HS-5 (cell line): ENCODE measurements at regions not wholly inside any gene's neighbourhood (a gene's known extent, or its start where the extent isn't known, plus 50 kb on each side); places are given as distances from the start of the nearest gene placed in this dataset.

ENCODE experiments used
- DNase-seq: peaks from one replicate; pipeline ENCODE4 v3.0.0-alpha.2; 2012; ENCODE audit warnings: low read depth

DNA sequence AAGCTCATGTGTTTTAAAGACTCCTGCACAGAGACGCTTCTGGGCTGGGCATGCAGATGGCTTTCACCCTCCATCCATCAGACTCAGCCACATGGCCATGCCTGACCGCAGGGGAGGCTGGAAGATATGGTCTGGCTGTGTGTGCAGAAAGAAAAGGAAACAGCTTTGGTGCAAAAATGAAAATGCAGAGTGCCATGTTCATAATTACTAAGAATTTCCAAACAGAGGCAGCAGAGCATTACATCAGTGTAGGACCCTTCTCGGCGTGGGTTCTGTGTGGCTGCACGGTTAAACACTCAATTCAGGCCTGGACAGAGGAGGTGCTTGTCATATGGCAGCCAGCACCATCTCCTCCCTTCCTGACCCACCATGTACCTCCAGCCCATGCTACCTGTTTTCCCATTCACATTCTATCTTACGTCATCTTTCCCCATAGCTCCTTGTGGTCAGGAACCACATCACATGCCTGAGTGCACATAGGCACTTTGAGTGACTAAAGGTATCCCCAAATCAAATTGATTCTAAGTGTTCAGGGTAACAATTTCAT, 200.3 kb upstream of the ID2 start:
- DNase-seq = no peak

DNA sequence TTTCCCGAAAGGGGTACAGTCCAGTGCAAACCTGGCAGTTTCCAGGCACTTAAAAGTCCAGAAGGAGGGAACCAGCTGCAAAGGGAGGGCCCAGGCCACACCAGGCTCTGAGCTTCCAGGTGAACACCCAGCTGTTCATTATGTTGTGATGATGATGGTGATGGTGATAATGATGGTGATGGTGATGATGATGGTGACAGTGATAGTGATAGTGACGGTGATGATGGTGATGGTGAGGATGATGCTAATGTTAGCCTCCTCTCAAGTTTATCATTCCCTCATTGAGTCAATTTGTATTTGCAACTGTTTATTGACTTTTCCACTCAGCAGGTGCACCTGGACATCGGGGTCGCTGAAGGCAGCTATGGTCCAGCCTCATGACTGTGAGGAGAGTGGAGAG, 199.4 kb upstream of the ID2 start:
- no peak for DNase-seq

DNA sequence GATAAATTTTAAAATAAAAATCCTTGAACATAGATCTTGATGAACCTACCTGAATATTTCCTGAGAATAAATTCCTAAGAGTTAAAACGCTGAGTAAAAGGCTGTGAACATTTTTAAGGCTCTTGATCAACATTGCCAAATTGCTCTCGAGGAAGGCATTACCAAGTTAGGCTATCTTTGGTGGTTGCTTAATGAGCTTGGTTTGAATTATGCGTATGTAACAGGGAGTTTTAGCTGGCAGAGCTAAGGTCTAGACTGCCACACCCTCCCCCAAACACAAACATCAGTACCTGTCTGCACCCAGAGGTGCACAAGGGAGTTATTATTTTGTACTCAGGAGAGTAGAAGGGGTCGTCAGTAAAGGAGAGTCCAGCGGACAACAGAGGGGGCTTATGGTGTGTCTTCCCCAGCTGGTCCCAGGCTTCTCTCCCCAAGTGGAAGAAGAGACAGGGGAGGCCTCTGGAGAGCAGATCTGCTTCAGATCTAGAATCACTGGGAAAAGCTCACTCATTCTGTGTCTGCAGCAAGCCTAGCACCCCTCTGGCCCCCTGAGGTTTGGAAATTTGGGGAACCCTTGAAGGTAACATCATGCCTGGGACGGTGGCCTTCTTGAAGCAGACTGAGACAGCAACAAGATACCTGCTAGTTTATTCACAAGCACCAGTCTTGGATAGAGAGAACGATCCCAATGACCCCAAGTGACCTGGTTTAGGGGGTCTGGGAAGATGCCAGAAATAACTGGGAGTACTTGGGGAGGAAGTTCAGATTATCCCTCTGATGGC, 197.2 kb upstream of the ID2 start:
- DNase-seq = no peak

DNA sequence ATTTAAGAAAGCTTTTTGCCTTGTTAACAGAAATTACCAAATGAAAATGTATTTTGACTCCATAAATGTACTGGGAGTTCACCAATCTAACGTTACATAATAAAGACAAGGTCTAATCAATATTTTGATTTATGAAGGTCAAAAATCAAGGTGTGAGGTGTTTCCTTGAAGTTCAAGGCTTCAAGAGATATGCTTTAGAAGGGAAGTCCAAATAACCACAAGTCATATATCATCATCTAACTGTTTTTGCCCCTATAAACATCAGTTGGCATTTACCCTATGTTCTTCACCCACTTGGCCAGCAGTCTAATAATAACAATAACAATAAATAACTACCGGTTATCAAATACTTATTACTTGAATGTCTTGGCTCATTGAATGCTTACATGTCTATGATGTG, 196.1 kb upstream of the ID2 start:
- no peak for DNase-seq

DNA sequence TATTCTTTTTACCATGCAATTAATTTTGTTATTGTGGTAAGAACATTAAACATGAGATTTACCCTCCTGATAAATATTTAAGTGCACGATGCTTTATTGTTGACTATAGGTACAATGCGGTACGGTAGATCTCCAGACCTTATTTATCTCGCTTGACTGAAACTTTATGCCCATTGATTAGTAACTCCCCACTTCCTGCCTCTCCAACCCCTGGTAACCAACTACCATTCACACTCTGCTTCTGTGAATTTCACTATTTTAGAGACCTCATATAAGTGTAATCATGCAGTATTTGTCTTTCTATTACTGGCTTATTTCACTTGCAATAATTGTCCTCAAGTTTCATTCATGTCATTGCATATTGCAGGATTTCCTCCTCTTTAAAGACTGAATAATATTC, 195.7 kb upstream of the ID2 start:
- no peak for DNase-seq

DNA sequence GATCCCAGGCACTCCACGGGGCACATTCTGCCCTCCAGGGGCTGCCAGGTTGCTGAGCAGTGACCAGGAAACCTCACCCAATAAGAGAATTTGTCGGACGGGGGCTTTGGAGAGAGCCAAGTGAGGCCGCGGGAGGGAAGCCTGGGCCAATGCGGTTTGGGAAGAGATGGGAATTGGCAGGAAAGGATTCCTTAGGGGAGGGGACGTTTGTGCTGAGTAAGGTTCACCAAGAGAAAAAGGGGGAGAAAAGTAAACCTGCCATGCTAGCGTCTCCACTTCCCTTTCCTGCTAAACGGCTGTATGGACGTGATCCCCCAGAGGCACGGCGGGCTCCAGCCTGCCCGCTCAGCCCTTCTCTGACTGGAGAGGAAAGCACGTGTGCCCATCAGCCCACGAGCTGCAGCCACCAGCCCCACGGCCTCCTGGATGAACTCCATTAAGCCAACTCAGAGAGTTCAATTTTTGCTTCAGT, 194.4 kb upstream of the ID2 start:
- no peak for DNase-seq

DNA sequence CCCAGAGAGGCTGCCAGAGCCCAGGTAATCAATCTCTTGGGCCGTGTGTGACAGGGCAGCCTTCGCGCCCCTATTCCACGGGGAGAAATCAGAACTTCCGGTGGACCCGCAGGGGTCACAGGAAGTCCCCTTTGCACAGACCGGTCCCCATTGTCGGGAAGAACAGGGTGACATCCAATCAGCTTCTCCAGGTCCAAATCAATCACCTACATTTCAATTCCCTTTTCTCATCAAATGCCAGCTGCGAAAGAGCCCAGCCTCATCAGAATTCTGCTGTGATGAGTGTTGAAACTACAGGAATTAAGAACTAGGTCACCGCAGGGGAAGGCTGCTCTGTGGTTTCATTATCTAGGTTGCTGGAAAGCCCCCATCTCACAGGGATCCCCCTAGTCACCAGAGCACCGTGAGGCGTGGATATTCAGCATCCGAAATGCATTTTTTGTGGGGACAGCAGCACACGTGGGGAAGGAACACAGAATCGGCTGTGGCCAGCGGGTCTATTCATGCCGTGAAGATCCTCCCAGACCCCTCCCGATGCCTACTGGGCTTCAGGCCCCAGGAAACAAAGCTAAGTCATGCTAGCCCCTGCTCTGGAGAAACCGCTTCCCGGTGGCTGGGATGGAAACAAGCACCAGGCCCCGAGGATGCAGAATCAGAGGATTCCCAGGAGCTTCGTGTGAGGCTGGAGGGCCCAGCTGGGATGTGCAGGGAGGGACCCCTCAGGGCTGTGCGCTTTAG, 193.7 kb upstream of the ID2 start:
- DNase-seq = no peak

DNA sequence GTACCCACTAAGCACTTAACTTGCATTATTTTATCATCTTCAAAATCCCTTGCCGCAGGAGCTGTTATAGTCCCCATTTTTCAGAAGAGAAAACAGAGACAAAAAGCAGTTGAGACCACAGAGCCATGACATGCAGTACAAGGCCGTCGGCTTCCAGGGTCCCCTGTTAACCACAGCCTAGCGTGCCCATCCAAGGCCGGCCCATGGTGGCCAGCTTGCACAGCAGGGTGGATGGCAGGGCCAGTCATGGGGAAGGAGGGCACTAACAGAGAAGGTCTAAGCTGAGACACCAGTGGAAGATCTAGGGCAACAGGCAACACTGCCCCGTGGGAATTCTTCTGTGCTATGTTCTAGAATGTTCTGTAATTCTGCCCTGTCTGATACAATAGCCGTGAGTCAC, 192.6 kb upstream of the ID2 start:
- DNase-seq = no peak

DNA sequence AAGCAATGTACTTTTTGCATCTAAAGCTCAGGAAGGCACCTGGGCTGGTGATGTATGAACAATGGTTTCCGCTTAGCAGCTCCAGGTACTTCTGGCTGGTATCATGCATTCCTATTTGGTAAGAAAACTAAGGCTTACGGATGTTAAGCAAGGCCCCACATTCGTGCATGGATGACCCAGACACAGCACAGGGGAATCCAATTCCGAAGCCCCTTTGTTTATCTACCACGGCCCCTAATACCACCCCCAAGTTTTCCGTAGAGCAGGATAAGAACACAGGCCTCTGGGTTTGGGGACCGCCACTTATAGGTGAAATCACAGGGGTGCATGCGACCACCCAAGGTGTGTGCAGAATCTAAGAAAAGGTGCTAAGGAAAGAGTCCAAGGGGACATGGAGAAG, 192.1 kb upstream of the ID2 start:
- no peak for DNase-seq

DNA sequence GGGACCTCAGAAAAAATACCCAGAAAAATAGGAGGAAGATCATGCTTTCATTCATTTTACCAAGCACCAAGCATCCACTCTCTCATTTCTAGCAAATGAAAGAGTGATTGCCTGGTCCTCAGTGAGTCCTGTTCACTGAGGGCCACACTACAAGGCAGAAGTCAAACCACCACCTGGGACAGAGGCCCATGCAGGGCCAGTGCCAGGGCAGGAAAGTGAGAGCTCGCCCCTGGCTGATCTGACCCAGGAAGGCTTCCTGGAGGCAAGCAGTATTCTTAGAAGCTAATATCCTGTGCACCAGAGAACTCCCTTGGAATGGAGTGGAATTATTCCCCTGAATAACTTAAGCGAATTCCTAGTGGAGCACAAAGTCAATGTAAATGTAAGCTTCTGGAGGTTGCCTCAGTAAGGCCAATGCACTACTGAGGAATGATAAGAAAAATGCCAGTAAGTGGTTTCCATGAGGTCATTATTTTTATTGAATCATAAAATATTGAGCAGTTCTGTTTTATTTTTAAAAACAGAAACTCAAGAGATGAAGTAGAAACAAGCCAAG, 191.6 kb upstream of the ID2 start:
- no peak for DNase-seq

DNA sequence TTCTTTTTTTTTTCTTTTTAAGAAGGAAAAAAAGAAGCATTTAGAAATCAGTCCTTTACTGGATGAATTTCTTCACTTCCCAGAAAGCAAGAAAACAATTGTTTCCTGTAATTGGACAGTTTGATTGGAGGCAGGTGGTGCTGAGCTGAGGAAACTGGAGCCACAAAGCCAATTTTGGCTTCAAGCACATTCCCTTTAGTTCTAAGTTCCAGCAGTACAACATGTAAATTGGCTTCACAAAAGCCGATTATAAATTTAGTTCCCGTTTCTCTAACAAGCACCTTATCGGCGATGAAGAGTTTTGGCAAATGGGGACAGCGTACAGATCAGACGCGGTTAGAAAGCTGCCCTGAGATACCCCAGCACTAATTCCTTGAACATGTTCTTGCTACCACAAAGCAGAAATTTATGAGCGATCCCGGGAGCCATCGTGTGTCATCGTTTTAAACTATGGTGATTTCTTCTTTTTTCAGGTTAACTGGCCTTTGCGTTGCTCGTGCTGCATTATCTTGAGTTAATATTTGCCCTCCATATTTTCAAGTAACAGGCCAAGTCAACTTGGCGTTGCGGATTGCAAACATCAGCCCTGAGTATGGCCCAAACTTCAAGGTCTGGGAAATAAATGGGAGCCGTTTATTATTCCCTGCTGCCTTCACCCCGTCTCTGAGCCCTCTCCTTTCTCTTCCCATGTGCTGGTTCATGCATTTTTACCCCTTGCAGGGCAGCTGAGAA, 190.4 kb upstream of the ID2 start:
- no peak for DNase-seq

DNA sequence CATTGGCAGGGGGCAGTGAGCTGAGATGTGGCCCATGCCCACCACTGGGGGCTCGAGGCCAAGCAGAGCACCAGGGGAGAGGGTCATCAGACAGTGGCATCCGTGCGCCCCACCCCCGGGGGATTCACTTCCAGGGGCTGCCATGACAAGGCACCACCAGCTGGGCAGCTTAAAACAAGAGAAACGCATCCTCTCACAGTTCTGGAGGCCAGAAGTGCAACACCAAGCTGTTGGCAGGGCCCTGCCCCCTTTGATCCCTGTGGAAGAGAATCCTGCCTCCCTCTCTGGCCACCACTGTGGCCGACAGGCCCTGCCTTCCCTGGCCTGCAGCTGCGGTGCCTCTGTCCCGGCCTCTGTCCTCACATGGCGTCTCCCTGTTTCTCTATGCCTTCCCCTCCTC, 187.7 kb upstream of the ID2 start:
- no peak for DNase-seq

DNA sequence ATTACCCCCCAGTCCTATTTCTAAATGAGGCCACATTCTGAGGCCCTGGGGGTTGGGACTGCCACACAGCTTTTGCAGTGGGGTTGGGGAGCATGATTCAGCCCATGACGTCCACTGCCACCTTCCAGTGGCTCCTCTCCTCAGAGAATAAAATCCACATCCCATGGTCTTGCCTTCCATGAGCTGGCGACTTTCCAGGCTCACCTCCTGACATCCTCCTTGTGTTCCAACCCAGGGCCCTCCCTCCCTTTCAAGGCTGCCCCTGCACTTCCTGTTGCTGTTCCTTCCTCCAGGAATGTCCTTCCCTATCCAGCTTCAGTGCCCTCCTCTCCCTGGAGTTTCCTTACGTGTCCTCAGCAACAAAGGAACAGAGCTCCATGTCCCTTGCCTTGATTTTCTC, 187.3 kb upstream of the ID2 start:
- DNase-seq = no peak

DNA sequence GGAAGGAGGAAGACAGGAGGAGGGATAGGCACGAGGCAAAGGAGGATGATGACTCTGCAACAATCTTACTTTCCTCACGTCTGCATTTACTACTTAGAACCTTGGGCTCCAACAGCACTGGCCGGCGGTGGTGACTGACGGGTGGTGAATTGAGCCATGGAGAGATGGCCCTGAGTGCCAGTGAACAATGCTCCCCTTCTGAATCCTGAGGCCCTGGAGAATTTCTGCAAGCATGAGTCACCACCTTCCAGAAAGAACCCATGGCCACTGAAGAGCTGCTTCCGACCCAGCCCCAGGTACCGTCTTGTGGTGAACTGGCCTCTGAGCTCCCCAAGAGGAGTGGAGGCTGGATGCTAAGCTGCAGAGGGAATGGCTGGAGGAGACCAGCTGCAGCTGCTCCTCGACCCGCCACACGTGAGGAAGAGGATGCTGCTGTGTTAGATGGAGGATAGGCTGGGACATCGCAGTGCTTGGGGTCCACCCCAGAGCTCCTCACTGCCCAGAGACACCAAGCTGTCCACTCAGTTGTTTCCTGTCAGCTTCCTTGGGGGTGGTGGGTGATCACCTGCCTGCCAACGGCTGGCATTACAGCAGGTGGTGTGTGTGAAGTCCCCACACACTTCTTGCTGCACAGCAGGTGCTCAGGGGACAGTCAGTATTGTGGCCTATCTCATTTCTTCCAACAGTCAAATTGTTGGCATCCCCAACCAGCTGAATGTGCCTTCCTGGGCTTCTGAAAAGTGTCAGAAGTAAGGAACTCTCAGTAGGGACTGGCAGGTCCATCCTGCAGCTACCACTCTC, 186.5 kb upstream of the ID2 start:
- no peak for DNase-seq

DNA sequence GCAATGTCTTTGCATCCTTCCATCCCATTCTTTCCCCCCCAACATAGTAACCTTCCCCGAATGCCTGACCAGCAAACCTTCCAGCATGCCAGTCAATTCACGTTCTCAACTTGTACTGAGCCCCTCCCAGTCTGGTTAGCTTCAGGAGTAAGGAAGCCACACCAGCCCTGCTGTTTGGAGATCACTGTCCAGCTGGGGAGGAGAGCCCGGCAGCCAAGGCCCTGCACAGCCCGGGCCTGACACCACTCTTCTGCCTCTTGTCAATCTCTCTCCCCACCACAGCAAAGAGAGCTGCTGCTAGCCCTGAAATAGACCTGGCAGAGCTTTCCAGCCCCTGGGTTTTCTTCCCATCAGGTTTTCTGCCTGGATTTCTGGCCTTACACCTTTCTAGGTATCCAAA, 185.8 kb upstream of the ID2 start:
- no peak for DNase-seq

DNA sequence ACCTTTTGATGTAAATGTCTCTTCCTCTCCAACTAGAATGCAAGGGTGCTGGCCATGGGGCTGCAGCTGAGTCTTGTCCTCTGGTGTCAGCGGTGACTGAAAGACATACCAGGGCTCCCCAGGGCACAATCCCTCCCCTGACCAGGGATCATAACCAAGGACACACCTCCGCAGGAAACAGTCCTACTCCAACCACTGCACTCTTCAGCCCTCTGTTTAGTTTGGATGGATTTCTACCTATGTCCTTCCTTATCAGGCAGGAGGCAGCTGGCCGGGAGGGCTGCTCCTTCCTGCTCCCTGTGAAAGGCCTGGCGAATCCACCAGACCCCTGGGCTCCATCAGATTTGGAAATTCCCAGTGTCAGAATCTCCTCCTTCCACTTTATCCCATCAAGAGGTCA, 185.2 kb upstream of the ID2 start:
- no peak for DNase-seq

DNA sequence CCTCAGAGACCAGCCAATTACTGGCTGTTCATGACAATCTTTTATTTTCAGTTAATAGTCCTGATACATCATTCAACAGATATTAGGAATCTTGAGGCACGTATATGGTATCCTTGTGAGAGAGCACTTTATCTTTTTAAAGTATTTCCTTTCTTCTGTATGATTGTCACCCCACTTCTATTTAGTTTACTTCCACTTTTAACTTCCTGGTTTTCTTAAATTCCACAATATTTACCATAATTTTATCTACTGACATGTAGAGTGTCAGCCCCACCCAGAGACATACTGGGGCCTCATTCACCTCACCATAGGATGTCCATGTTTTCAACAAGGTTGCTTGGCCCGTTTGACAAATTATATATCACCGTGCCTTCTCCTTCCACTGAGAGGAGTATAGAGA, 182.9 kb upstream of the ID2 start:
- no peak for DNase-seq

DNA sequence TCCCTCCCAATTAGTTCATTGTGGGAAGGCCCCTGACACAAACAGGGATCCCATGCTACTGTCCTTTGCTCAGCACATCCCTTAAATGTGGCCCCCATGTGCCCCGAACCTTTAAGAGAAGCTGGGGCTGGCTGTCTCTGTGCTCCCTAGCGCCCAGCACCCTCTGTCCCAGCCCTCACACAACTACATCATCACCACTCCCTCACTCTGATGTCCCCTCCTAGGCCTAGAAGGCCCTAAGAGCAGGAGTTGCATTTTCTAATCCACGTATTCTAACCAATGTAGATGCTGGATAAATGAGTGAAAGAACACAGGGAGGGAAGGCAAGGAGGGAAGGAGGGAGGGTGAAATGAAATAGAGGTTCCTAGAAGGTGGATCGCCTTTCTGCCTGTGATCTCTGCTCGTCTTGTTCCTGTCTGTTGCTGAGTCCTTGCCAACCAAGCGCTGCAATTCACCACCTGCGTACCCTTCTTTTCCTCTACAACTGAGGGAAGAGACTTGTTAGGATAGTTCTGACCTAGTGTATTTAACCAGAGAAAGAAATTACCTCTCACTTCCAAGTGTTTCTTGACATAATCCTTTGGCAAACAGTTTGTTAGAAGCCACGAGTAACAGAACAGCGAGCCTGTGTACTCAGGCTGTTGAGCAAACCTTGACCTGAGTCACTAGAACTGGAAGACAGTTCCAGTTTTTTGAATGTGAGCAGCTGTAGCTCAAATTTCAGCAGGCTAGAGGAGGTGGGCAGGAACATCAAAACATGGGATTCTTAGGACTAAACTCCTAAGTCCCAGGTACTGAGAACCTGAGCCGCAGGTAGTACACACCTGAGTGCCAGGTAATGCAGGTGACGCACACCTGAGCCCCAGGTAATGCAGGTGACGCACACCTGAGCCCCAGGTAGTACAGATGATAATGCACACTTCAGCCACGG, 181.5 kb upstream of the ID2 start:
- DNase-seq = no peak

DNA sequence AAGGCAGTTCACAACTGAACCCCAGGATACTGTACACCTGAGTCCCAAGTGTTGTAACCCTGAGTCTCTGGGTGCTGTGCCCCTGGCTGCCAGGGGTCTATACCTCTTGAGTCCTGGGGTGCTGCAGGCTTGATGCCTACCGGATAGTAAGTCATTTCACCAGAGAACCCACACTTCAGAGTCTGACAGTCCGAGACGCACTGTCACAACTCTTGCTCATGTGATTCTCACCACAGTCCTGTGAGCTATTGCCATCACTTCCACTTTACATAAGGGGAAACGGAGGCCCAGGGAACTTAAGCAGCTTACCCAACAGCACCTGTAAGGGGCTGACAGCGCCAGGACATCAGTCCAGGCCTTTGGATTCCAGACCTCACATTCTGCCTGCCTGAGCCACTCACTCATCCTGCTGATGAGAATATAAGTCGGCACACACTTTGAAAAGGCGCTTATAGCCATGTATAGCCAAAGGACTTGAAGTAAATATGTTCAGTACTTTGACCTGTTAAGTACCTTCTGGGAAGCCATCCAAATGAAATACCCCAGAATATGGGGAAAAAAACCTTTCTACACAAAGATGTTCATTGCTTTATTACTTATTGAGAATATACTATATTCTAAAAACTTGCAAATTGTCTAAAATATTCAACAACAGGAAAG, 180.7 kb upstream of the ID2 start:
- no peak for DNase-seq

DNA sequence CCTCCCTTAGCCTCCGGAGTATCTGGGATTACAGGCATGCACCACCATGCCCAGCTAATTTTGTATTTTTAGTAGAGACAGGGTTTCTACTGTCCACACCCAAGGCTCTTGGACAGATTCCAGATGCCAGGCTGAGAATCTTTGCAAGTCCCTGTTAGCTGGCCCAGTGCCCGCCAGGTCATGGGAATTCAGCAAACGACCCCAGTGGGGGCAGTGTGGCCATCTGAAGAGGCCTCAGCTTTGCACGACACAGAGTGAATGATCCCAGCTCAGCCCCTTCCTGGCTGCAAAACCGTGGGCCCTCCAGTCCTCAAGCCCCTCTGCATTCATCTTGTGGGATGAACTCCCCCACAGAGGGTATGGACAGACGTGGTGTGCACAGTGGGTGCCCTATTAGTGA, 179.5 kb upstream of the ID2 start:
- no peak for DNase-seq
